ENCODE measurements at regions not wholly inside any gene's neighbourhood (a gene's known extent, or its start where the extent isn't known, plus 50 kb on each side); places are given as distances from the start of the nearest gene placed in this dataset.

GRCh38 chr1:48058135-48059025 lies 61.2 kb upstream of the TRABD2B start:
- Mint-ChIP-seq H3K4me1 (peaks cover 11% of the 10 kb centered on the region), H3K9me3 (no peaks in the 10 kb centered on the region), H3K36me3 (no peaks in the 10 kb centered on the region), H3K4me3 (no peak overlapping the region), H3K27me3 (ENCODE audit: low read depth) (peaks cover 64% of the 10 kb centered on the region), H3K27ac (no peak overlapping the region)
- TF ChIP-seq CTCF (IDR thresholded peaks at IDR 0.05; ENCODE audit: unreplicated experiment), result no peak
- no peak for DNase-seq (ENCODE audit: low spot score in 2 of 2, unreplicated experiment in 2 of 2)

GRCh38 chr1:48057249-48057648 lies 60.1 kb upstream of the TRABD2B start:
- Mint-ChIP-seq H3K9me3 (no peaks in the 10 kb centered on the region), H3K4me3 (no peak overlapping the region), H3K4me1 (peaks cover 21% of the 10 kb centered on the region), H3K36me3 (no peaks in the 10 kb centered on the region), H3K27ac (no peak overlapping the region), H3K27me3 (ENCODE audit: low read depth) (peaks cover 64% of the 10 kb centered on the region)
- DNase-seq (ENCODE audit: low spot score in 2 of 2, unreplicated experiment in 2 of 2), result no peak
- no peak for TF ChIP-seq CTCF (IDR thresholded peaks at IDR 0.05; ENCODE audit: unreplicated experiment)

GRCh38 chr1:48055876-48056764 lies 58.9 kb upstream of the TRABD2B start:
- H3K27me3 Mint-ChIP-seq (ENCODE audit: low read depth), result peaks cover 55% of the 10 kb centered on the region
- no peak for TF ChIP-seq CTCF (IDR thresholded peaks at IDR 0.05; ENCODE audit: unreplicated experiment)
- no peak overlapping the region for H3K4me3 Mint-ChIP-seq
- DNase-seq (ENCODE audit: low spot score in 2 of 2, unreplicated experiment in 2 of 2), result no peak
- H3K4me1 Mint-ChIP-seq, result peaks cover 25% of the 10 kb centered on the region
- no peak overlapping the region for H3K27ac Mint-ChIP-seq
- no peaks in the 10 kb centered on the region for H3K9me3 Mint-ChIP-seq
- H3K36me3 Mint-ChIP-seq, result no peaks in the 10 kb centered on the region

- H3K4me1 Mint-ChIP-seq, result peaks cover 43% of the 10 kb centered on the region
Observed at GRCh38 chr1:48054232-48054631, 57.0 kb upstream of the TRABD2B start.

GRCh38 chr1:48052923-48053291 lies 55.7 kb upstream of the TRABD2B start:
- H3K4me3 Mint-ChIP-seq, result no peak overlapping the region
- no peak for DNase-seq (ENCODE audit: low spot score in 2 of 2, unreplicated experiment in 2 of 2)
- H3K9me3 Mint-ChIP-seq, result no peaks in the 10 kb centered on the region
- peaks cover 55% of the 10 kb centered on the region for H3K4me1 Mint-ChIP-seq
- H3K36me3 Mint-ChIP-seq, result no peaks in the 10 kb centered on the region
- peak overlapping the region; percentile 90 for H3K27ac Mint-ChIP-seq
- H3K27me3 Mint-ChIP-seq (ENCODE audit: low read depth), result peaks cover 40% of the 10 kb centered on the region
- TF ChIP-seq CTCF (IDR thresholded peaks at IDR 0.05; ENCODE audit: unreplicated experiment), result no peak

More at GRCh38 chr1:48054232-48054631, 57.0 kb upstream of the TRABD2B start:
- TF ChIP-seq CTCF (IDR thresholded peaks at IDR 0.05; ENCODE audit: unreplicated experiment), result no peak
- Mint-ChIP-seq H3K27me3 (ENCODE audit: low read depth) (peaks cover 44% of the 10 kb centered on the region), H3K36me3 (no peaks in the 10 kb centered on the region), H3K27ac (no peak overlapping the region), H3K4me3 (no peak overlapping the region), H3K9me3 (no peaks in the 10 kb centered on the region)
- no peak for DNase-seq (ENCODE audit: low spot score in 2 of 2, unreplicated experiment in 2 of 2)
